CD4-positive, alpha-beta memory T cell (primary cell): ENCODE measurements at regions not wholly inside any gene's neighbourhood (a gene's known extent, or its start where the extent isn't known, plus 50 kb on each side); places are given as distances from the start of the nearest gene placed in this dataset.

Source experiments
- CTCF ChIA-PET: fragments of 350-600 bp; sonication (Branson Sonifier 250); formaldehyde crosslinking; loops from one replicate; lab custom pipeline; 2021; ENCODE audit warnings: inconsistent platforms; ENCODE audit not compliant: partially characterized antibody; lab: Charles Lee
- POLR2A ChIA-PET: fragments of 350-600 bp; sonication (Branson Sonifier 250); formaldehyde crosslinking; loops from one replicate; lab custom pipeline; 2021; ENCODE audit not compliant: partially characterized antibody; lab: Charles Lee
- DNase-seq, 5 donors: peaks; one replicate each; pipeline versions ENCODE4 v3.0.0 to v3.0.0-alpha.2; 2020 to 2022; ENCODE audit warnings: mixed read lengths in 1 of 5
- H3K27ac ChIP-seq: one replicate; pipeline ENCODE4 v1.7.0; 2013; ENCODE audit warnings: low read depth, low read length
- H3K27me3 ChIP-seq: 2 replicates; pipeline ENCODE4 v1.7.0; 2013; ENCODE audit warnings: mild to moderate bottlenecking, low read length, moderate library complexity; ENCODE audit not compliant: insufficient read depth
- H3K36me3 ChIP-seq: 2 replicates; pipeline ENCODE4 v1.7.0; 2013; ENCODE audit warnings: mild to moderate bottlenecking, low read length, moderate library complexity; ENCODE audit not compliant: insufficient read depth
- H3K4me1 ChIP-seq: 2 replicates; pipeline ENCODE4 v1.7.0; 2013; ENCODE audit warnings: mild to moderate bottlenecking, low read length, moderate library complexity; ENCODE audit not compliant: insufficient read depth
- H3K4me3 ChIP-seq, 2 donors: one replicate each; pipeline ENCODE4 v1.7.0; 2013; ENCODE audit warnings: low read length in 2 of 2, mild to moderate bottlenecking in 1 of 2
- H3K9me3 ChIP-seq, 2 donors: one replicate each; pipeline ENCODE4 v1.7.0; 2013; ENCODE audit warnings: low read length in 2 of 2, control low read depth in 1 of 2; ENCODE audit not compliant: control insufficient read depth in 1 of 2
- H3K27ac Mint-ChIP-seq, 7 donors: one replicate each; pipeline ENCODE4 v1.8.0; 2020 to 2021; ENCODE audit warnings: mixed read lengths in 7 of 7, mild to moderate bottlenecking in 6 of 7, inconsistent platforms in 3 of 7, moderate library complexity in 3 of 7
- H3K27me3 Mint-ChIP-seq, 2 donors: one replicate each; pipeline ENCODE4 v1.8.0; 2020 to 2021; ENCODE audit warnings: mixed read lengths in 2 of 2
- H3K36me3 Mint-ChIP-seq, 2 donors: one replicate each; pipeline ENCODE4 v1.8.0; 2020 to 2021; ENCODE audit warnings: mixed read lengths in 2 of 2, inconsistent platforms in 1 of 2, mild to moderate bottlenecking in 1 of 2
- H3K4me1 Mint-ChIP-seq, 4 donors: one replicate each; pipeline ENCODE4 v1.8.0; 2020 to 2021; ENCODE audit warnings: mixed read lengths in 4 of 4, mild to moderate bottlenecking in 1 of 4
- H3K4me3 Mint-ChIP-seq, 8 donors: one replicate each; pipeline ENCODE4 v1.8.0; 2020 to 2021; ENCODE audit warnings: mixed read lengths in 8 of 8, mild to moderate bottlenecking in 7 of 8, moderate library complexity in 6 of 8, inconsistent platforms in 3 of 8
- H3K9me3 Mint-ChIP-seq, 8 donors: one replicate each; pipeline ENCODE4 v1.8.0; 2020 to 2021; ENCODE audit warnings: mixed read lengths in 8 of 8, mild to moderate bottlenecking in 5 of 8, inconsistent platforms in 3 of 8, moderate library complexity in 1 of 8
- intact Hi-C: fragments of 100-400 bp; cut with micrococcal nuclease; formaldehyde crosslinking; loops from one replicate; pipeline ENCODE4 v1.15.1; 2023

GRCh38 chr2:39929531-39929930, 150.5 kb upstream of the THUMPD2 start:
- no peak overlapping the region for H3K4me3 ChIP-seq
- Mint-ChIP-seq H3K4me3 (no peak overlapping the region), H3K27me3 (peaks cover 6 to 11% of the 10 kb centered on the region in 2 donors), H3K36me3 (no peaks in the 10 kb centered on the region), H3K9me3 (no peaks in the 10 kb centered on the region), H3K4me1 (no peaks in the 10 kb centered on the region), H3K27ac (no peak overlapping the region)
- no peaks in the 10 kb centered on the region for H3K27me3 ChIP-seq
- CTCF ChIA-PET = no interaction called here
- intact Hi-C loops = no loop called here
- H3K36me3 ChIP-seq = no peaks in the 10 kb centered on the region
- H3K27ac ChIP-seq = no peak overlapping the region
- H3K4me1 ChIP-seq = no peaks in the 10 kb centered on the region
- H3K9me3 ChIP-seq = no peaks in the 10 kb centered on the region
- no peak for DNase-seq
- POLR2A ChIA-PET = no interaction called here

DNA sequence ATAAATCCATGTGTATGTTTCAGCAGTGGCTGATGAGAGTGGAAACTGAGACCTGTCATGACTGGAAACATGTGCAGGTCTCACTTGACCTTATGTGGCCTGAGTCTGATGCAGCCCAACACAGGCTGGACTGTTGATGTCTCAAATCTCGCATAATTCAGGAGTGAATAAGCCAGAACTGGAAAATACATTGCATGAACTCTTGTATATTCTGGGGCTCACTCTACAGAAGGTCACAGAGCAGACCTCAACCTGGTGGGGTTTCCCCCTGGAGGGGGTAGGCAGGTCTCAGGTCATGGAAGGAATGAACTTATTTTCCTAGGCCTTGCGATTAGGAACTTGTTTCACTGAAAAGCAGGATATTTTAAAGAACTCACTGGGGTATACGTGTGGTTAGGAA, 146.3 kb upstream of the THUMPD2 start:
- Mint-ChIP-seq H3K4me3 (no peak overlapping the region), H3K27me3 (peaks cover 6 to 9% of the 10 kb centered on the region in 2 donors), H3K9me3 (no peaks in the 10 kb centered on the region), H3K4me1 (no peaks in the 10 kb centered on the region), H3K27ac (no peak overlapping the region), H3K36me3 (no peaks in the 10 kb centered on the region)
- no peaks in the 10 kb centered on the region for H3K9me3 ChIP-seq
- no peaks in the 10 kb centered on the region for H3K27me3 ChIP-seq
- H3K27ac ChIP-seq = no peak overlapping the region
- ChIA-PET POLR2A (no interaction called here), CTCF (no interaction called here)
- intact Hi-C loops = no loop called here
- no peaks in the 10 kb centered on the region for H3K4me1 ChIP-seq
- no peak for DNase-seq
- H3K36me3 ChIP-seq = no peaks in the 10 kb centered on the region
- no peak overlapping the region for H3K4me3 ChIP-seq

DNA sequence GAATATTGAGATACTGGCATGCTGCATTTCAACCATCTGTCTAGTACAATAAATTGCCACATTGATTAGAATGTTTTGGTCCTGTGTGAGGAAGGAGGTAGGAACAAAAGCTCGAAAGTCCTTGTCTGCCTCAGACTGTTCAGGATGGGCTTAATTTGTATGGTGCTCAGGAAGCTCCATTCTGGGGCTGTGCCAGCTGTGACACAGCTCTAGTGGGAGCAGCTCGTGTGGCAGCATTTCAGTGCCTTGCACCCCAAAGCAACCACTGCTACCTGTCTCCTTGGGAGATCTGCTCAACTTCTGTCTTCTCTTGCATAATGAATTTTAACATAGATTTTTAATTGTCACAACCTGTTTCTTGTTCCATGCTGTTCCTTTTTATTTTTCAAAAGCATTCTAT, 144.4 kb upstream of the THUMPD2 start:
- no peaks in the 10 kb centered on the region for H3K4me1 ChIP-seq
- no peaks in the 10 kb centered on the region for H3K27me3 ChIP-seq
- Mint-ChIP-seq H3K9me3 (no peaks in the 10 kb centered on the region), H3K27me3 (peaks cover 4 to 7% of the 10 kb centered on the region in 2 donors), H3K36me3 (no peaks in the 10 kb centered on the region), H3K4me1 (no peaks in the 10 kb centered on the region), H3K4me3 (no peak overlapping the region), H3K27ac (no peak overlapping the region)
- H3K9me3 ChIP-seq = no peaks in the 10 kb centered on the region
- no peak overlapping the region for H3K27ac ChIP-seq
- intact Hi-C loops = no loop called here
- no peak overlapping the region for H3K4me3 ChIP-seq
- ChIA-PET CTCF (no interaction called here), POLR2A (no interaction called here)
- DNase-seq = no peak
- H3K36me3 ChIP-seq = no peaks in the 10 kb centered on the region

GRCh38 chr2:39922679-39923405, 143.8 kb upstream of the THUMPD2 start:
- Mint-ChIP-seq H3K4me1 (no peaks in the 10 kb centered on the region), H3K27me3 (peaks cover 4 to 7% of the 10 kb centered on the region in 2 donors), H3K27ac (no peak overlapping the region), H3K4me3 (no peak overlapping the region), H3K36me3 (no peaks in the 10 kb centered on the region), H3K9me3 (no peaks in the 10 kb centered on the region)
- no peaks in the 10 kb centered on the region for H3K27me3 ChIP-seq
- no peaks in the 10 kb centered on the region for H3K36me3 ChIP-seq
- no peaks in the 10 kb centered on the region for H3K4me1 ChIP-seq
- intact Hi-C loops = no loop called here
- CTCF ChIA-PET = no interaction called here
- no peaks in the 10 kb centered on the region for H3K9me3 ChIP-seq
- no peak for DNase-seq
- no peak overlapping the region for H3K4me3 ChIP-seq
- POLR2A ChIA-PET = no interaction called here
- H3K27ac ChIP-seq = no peak overlapping the region

DNA sequence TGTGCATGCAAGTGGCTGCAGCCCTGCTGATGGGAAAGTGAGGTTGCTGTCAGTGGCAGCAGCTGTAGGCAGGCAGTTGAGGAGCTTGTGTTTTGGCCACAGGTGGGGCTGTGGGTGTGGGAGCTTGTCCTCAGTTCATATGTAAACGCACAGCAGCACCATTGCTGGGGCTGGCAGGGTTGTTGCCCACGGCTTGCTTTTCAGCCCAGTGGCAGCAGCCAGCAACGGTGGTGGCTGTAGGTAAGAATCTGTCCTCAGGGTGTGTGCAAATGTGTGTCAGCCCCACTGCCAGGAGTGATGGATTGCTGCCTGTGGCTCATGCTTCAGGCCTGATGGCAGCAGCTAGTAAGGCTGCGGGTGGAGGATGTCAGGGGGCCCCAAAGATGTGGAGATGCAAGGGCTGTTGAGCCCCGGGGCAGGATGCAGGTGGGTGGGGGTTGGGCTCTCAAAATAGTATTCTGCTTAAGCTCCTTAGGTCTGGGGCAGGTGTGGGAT, 141.3 kb upstream of the THUMPD2 start:
- intact Hi-C loops = no loop called here
- H3K27ac Mint-ChIP-seq = no peak overlapping the region

GRCh38 chr2:39919511-39920306, 140.7 kb upstream of the THUMPD2 start:
- Histone ChIP-seq H3K4me3 (no peak overlapping the region), H3K4me1 (no peaks in the 10 kb centered on the region), H3K9me3 (no peaks in the 10 kb centered on the region), H3K27me3 (no peaks in the 10 kb centered on the region), H3K27ac (no peak overlapping the region), H3K36me3 (no peaks in the 10 kb centered on the region)
- peak in 1 of 5 donors; percentile 36 for DNase-seq
- H3K36me3 Mint-ChIP-seq = no peaks in the 10 kb centered on the region
- ChIA-PET POLR2A (no interaction called here), CTCF (interaction anchor here (1.2 kb wide), 1 partner anchor 8 kb away, joined by 3 read pairs; no protein-coding TSS in a partner anchor)
- no peak overlapping the region for H3K27ac Mint-ChIP-seq
- H3K4me3 Mint-ChIP-seq = no peak overlapping the region
- intact Hi-C loops = no loop called here
- no peaks in the 10 kb centered on the region for H3K4me1 Mint-ChIP-seq
- no peaks in the 10 kb centered on the region for H3K9me3 Mint-ChIP-seq
- peaks cover 0 to 10% of the 10 kb centered on the region in 2 donors for H3K27me3 Mint-ChIP-seq

More for the DNA sequence above, 141.3 kb upstream of the THUMPD2 start:
- no peak overlapping the region for H3K27ac ChIP-seq
- peaks cover 0 to 8% of the 10 kb centered on the region in 2 donors for H3K27me3 Mint-ChIP-seq
- H3K4me3 ChIP-seq = no peak overlapping the region
- CTCF ChIA-PET = interaction anchor here (1.2 kb wide), 1 partner anchor 9 kb away, joined by 3 read pairs; no protein-coding TSS in a partner anchor
- no peaks in the 10 kb centered on the region for H3K9me3 ChIP-seq
- H3K9me3 Mint-ChIP-seq = no peaks in the 10 kb centered on the region
- H3K4me1 Mint-ChIP-seq = no peaks in the 10 kb centered on the region
- no peak overlapping the region for H3K4me3 Mint-ChIP-seq
- POLR2A ChIA-PET = no interaction called here
- no peak for DNase-seq
- H3K36me3 Mint-ChIP-seq = no peaks in the 10 kb centered on the region
- H3K27me3 ChIP-seq = no peaks in the 10 kb centered on the region
- H3K36me3 ChIP-seq = no peaks in the 10 kb centered on the region
- no peaks in the 10 kb centered on the region for H3K4me1 ChIP-seq

- H3K27ac Mint-ChIP-seq = no peak overlapping the region
- Histone ChIP-seq H3K9me3 (no peaks in the 10 kb centered on the region), H3K4me3 (no peak overlapping the region), H3K27me3 (no peaks in the 10 kb centered on the region), H3K27ac (no peak overlapping the region), H3K4me1 (no peaks in the 10 kb centered on the region), H3K36me3 (no peaks in the 10 kb centered on the region)
- ChIA-PET POLR2A (no interaction called here), CTCF (no interaction called here)
- no peak for DNase-seq
- no peaks in the 10 kb centered on the region for H3K4me1 Mint-ChIP-seq
- H3K36me3 Mint-ChIP-seq = no peaks in the 10 kb centered on the region
- H3K4me3 Mint-ChIP-seq = no peak overlapping the region
- intact Hi-C loops = no loop called here
- peaks cover 0 to 10% of the 10 kb centered on the region in 2 donors for H3K27me3 Mint-ChIP-seq
- H3K9me3 Mint-ChIP-seq = no peaks in the 10 kb centered on the region
Observed at GRCh38 chr2:39918886-39919285, 139.8 kb upstream of the THUMPD2 start.
